ENCODE measurements at regions not wholly inside any gene's neighbourhood (a gene's known extent, or its start where the extent isn't known, plus 50 kb on each side); places are given as distances from the start of the nearest gene placed in this dataset.

GRCh38 chr13:110826101-110826500, 88.8 kb downstream of the ANKRD10 start:
- Histone ChIP-seq H3K4me3 (ENCODE audit: low read depth, low read length) (no peak overlapping the region), H3K36me3 (ENCODE audit: control insufficient read depth, insufficient read depth, low read length) (no peaks in the 10 kb centered on the region), H3K4me1 (no peaks in the 10 kb centered on the region), H3K27me3 (replicated peaks; ENCODE audit: control insufficient read depth, insufficient read depth, low read length) (no peaks in the 10 kb centered on the region), H3K9me3 (no peaks in the 10 kb centered on the region)
- CTCF ChIA-PET, result no interaction called here
- Mint-ChIP-seq H3K9me3 (ENCODE audit: unreplicated experiment) (no peaks in the 10 kb centered on the region), H3K27me3 (ENCODE audit: insufficient read depth, unreplicated experiment) (no peaks in the 10 kb centered on the region), H3K36me3 (ENCODE audit: insufficient read depth, unreplicated experiment) (no peaks in the 10 kb centered on the region), H3K27ac (ENCODE audit: unreplicated experiment) (no peak overlapping the region), H3K4me1 (ENCODE audit: low read depth, unreplicated experiment) (no peaks in the 10 kb centered on the region), H3K4me3 (ENCODE audit: unreplicated experiment) (no peak overlapping the region)
- POLR2A ChIA-PET, result no interaction called here
- BruUV-seq (replicated peaks), result no TSS peak
- DNase-seq, result no peak
- intact Hi-C loops (cut with micrococcal nuclease; ENCODE audit: unreplicated experiment), result no loop called here
- no peak for TF ChIP-seq CTCF (IDR thresholded peaks at IDR 0.05; ENCODE audit: insufficient read depth in 1 of 2, low read depth in 1 of 2, low read length in 1 of 2, severe bottlenecking in 1 of 2, unreplicated experiment in 1 of 2)

- no TSS peak for BruUV-seq (replicated peaks)
- Mint-ChIP-seq H3K36me3 (ENCODE audit: insufficient read depth, unreplicated experiment) (no peaks in the 10 kb centered on the region), H3K27me3 (ENCODE audit: insufficient read depth, unreplicated experiment) (no peaks in the 10 kb centered on the region), H3K9me3 (ENCODE audit: unreplicated experiment) (no peaks in the 10 kb centered on the region), H3K4me1 (ENCODE audit: low read depth, unreplicated experiment) (no peaks in the 10 kb centered on the region), H3K4me3 (ENCODE audit: unreplicated experiment) (no peak overlapping the region), H3K27ac (ENCODE audit: unreplicated experiment) (no peak overlapping the region)
- Histone ChIP-seq H3K27me3 (replicated peaks; ENCODE audit: control insufficient read depth, insufficient read depth, low read length) (no peaks in the 10 kb centered on the region), H3K4me3 (ENCODE audit: low read depth, low read length) (no peak overlapping the region), H3K4me1 (no peaks in the 10 kb centered on the region), H3K9me3 (no peaks in the 10 kb centered on the region), H3K36me3 (ENCODE audit: control insufficient read depth, insufficient read depth, low read length) (no peaks in the 10 kb centered on the region)
- CTCF ChIA-PET, result no interaction called here
- DNase-seq, result no peak
- no peak for TF ChIP-seq CTCF (IDR thresholded peaks at IDR 0.05; ENCODE audit: insufficient read depth in 1 of 2, low read depth in 1 of 2, low read length in 1 of 2, severe bottlenecking in 1 of 2, unreplicated experiment in 1 of 2)
- intact Hi-C loops (cut with micrococcal nuclease; ENCODE audit: unreplicated experiment), result no loop called here
- POLR2A ChIA-PET, result no interaction called here
These were observed 87.8 kb downstream of the ANKRD10 start for GRCh38 chr13:110826861-110827672.
